ENCODE measurements at regions not wholly inside any gene's neighbourhood (a gene's known extent, or its start where the extent isn't known, plus 50 kb on each side); places are given as distances from the start of the nearest gene placed in this dataset.

DNA sequence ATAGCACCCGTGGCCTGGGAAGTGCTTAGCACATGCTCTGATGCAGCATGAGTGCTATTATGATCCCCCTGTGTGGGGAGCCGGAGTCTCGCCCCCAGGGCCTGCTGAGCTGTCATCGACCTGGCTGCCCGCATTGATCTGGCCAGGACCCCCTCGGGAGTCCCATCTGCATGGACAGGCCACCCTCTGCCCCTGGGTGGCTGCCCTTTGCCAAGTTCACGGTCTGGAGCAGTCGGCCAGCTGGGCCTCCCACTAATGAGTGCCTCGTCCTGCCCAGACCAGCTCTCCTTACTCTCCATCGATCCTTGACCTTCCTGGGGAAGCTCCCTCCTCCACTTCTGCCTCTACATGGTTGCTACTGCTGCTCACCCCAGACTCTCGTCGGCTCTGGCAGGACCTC is 121.8 kb upstream of the RUNX3 start:
- WGBS, result 84% methylated on average over 12 of the region's 12 CpGs
- H3K27me3 ChIP-seq (ENCODE audit: control insufficient read depth in 2 of 2, insufficient read depth in 1 of 2, low read length in 1 of 2), result peaks cover 0 to 14% of the 10 kb centered on the region in 2 donors

DNA sequence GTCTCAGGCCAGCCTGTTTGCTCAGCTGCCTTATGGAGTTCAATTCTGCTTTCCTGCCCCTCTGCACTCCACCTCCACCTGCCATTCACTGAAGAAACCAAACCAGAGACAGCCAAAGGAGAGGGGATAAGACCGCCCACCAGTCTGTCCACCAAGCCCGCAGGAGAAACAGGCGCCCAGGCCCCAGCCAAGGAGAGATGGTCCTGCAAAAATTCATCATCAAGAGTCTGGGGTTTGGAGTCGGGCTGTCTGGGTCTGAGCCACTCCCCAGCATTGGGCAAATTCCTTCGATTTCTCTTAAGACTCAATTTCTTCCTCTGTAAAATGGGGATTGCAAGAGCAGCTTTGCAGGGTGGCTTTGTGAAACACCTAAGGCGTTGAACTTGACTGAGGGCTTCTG is 121.4 kb upstream of the RUNX3 start:
- H3K4me3 ChIP-seq (ENCODE audit: low read length in 2 of 2), result no peak overlapping the region
- peaks cover 2 to 12% of the 10 kb centered on the region in 2 donors for H3K4me1 ChIP-seq (ENCODE audit: control insufficient read depth in 2 of 2, insufficient read depth in 2 of 2, low read length in 2 of 2)
- no peaks in the 10 kb centered on the region for H3K9me3 ChIP-seq (ENCODE audit: control insufficient read depth in 2 of 2, insufficient read depth in 1 of 2, low read length in 1 of 2)
- H3K27ac ChIP-seq (ENCODE audit: low read depth in 1 of 2, low read length in 1 of 2), result no peak overlapping the region
- WGBS, result 96% methylated on average over 6 of the region's 6 CpGs
- no peak for DNase-seq (ENCODE audit: low read depth in 6 of 9, low spot score in 9 of 9)
- no peaks in the 10 kb centered on the region for H3K36me3 ChIP-seq (ENCODE audit: control insufficient read depth in 2 of 2, insufficient read depth in 2 of 2, low read length in 1 of 2)
- peaks cover 0 to 14% of the 10 kb centered on the region in 2 donors for H3K27me3 ChIP-seq (ENCODE audit: control insufficient read depth in 2 of 2, insufficient read depth in 1 of 2, low read length in 1 of 2)

More for the DNA sequence above, 121.8 kb upstream of the RUNX3 start:
- no peak for DNase-seq (ENCODE audit: low read depth in 6 of 9, low spot score in 9 of 9)
- Histone ChIP-seq H3K27ac (ENCODE audit: low read depth in 1 of 2, low read length in 1 of 2) (no peak overlapping the region), H3K4me1 (ENCODE audit: control insufficient read depth in 2 of 2, insufficient read depth in 2 of 2, low read length in 2 of 2) (peaks cover 0 to 8% of the 10 kb centered on the region in 2 donors), H3K4me3 (ENCODE audit: low read length in 2 of 2) (no peak overlapping the region), H3K9me3 (ENCODE audit: control insufficient read depth in 2 of 2, insufficient read depth in 1 of 2, low read length in 1 of 2) (no peaks in the 10 kb centered on the region), H3K36me3 (ENCODE audit: control insufficient read depth in 2 of 2, insufficient read depth in 2 of 2, low read length in 1 of 2) (no peaks in the 10 kb centered on the region)

DNA sequence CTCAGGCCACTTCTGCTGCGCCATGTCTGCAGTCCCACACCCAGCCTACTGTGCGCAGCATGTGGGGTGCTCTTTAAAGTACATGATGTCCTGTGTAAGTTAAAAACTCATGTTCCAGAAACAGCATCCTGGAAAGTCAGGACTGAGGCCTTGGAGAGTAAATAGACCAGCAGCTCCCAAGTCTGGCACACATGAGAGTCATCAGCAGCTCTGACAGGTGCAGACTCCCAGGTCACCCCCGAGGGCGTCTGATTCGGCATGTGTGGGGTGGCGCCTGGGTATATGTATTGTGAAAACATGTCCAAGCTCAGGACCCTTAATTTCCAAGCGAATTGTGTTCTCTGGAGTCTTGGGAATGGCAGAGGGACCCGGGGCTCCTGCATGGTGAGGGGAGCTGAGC is 120.1 kb upstream of the RUNX3 start:
- H3K36me3 ChIP-seq (ENCODE audit: control insufficient read depth in 2 of 2, insufficient read depth in 2 of 2, low read length in 1 of 2), result no peaks in the 10 kb centered on the region
- DNase-seq (ENCODE audit: low read depth in 6 of 9, low spot score in 9 of 9), result no peak
- 96% methylated on average over 8 of the region's 8 CpGs for WGBS
- H3K27me3 ChIP-seq (ENCODE audit: control insufficient read depth in 2 of 2, insufficient read depth in 1 of 2, low read length in 1 of 2), result peaks cover 0 to 14% of the 10 kb centered on the region in 2 donors
- no peak overlapping the region for H3K27ac ChIP-seq (ENCODE audit: low read depth in 1 of 2, low read length in 1 of 2)
- H3K4me3 ChIP-seq (ENCODE audit: low read length in 2 of 2), result no peak overlapping the region
- peaks cover 2 to 17% of the 10 kb centered on the region in 2 donors for H3K4me1 ChIP-seq (ENCODE audit: control insufficient read depth in 2 of 2, insufficient read depth in 2 of 2, low read length in 2 of 2)
- no peaks in the 10 kb centered on the region for H3K9me3 ChIP-seq (ENCODE audit: control insufficient read depth in 2 of 2, insufficient read depth in 1 of 2, low read length in 1 of 2)

DNA sequence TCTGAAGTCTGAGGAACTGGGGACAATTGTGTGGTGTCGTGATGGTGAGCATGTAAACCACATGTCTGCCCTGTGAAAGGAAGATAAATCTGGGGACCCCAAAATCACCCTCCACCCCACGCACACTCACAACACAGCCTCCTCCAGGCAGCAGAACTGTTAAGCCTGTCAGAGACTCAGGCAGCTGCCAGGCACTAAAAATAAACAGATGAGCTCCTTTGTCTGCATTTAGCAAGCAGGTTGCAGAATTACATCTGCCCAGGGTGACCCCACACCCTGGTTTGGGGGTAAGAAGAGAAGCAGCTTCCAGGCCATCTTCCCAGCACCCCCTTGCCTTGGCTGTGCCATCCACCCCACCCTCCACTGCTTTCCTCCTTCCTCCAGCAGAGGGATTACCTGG is 119.1 kb upstream of the RUNX3 start:
- Histone ChIP-seq H3K4me3 (ENCODE audit: low read length in 2 of 2) (no peak overlapping the region), H3K36me3 (ENCODE audit: control insufficient read depth in 2 of 2, insufficient read depth in 2 of 2, low read length in 1 of 2) (no peaks in the 10 kb centered on the region), H3K4me1 (ENCODE audit: control insufficient read depth in 2 of 2, insufficient read depth in 2 of 2, low read length in 2 of 2) (peaks cover 2 to 17% of the 10 kb centered on the region in 2 donors), H3K27me3 (ENCODE audit: control insufficient read depth in 2 of 2, insufficient read depth in 1 of 2, low read length in 1 of 2) (peaks cover 0 to 9% of the 10 kb centered on the region in 2 donors), H3K9me3 (ENCODE audit: control insufficient read depth in 2 of 2, insufficient read depth in 1 of 2, low read length in 1 of 2) (no peaks in the 10 kb centered on the region), H3K27ac (ENCODE audit: low read depth in 1 of 2, low read length in 1 of 2) (no peak overlapping the region)
- WGBS, result 66% methylated on average over 2 of the region's 2 CpGs
- DNase-seq (ENCODE audit: low read depth in 6 of 9, low spot score in 9 of 9), result no peak

DNA sequence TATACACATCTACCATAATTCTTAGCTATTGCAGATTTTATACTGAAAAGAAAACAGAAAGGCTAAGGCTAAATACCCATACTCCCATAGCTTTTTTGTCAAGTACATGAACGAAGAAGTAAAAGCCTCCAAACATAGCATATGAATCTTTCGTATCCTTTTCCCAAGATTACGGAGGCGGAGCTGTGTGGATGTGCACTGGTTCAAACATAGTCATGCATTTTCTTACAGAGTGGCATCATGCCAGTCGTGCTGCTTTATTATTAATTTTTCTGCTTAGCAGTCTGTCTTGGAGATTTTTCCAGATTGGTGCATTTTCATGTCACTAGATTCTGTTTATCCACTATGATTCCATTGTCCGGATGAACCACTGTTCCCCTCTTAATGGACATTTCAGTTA is 118.7 kb upstream of the RUNX3 start:
- WGBS, result 81% methylated on average over 6 of the region's 6 CpGs
- H3K27ac ChIP-seq (ENCODE audit: low read depth in 1 of 2, low read length in 1 of 2), result no peak overlapping the region

DNA sequence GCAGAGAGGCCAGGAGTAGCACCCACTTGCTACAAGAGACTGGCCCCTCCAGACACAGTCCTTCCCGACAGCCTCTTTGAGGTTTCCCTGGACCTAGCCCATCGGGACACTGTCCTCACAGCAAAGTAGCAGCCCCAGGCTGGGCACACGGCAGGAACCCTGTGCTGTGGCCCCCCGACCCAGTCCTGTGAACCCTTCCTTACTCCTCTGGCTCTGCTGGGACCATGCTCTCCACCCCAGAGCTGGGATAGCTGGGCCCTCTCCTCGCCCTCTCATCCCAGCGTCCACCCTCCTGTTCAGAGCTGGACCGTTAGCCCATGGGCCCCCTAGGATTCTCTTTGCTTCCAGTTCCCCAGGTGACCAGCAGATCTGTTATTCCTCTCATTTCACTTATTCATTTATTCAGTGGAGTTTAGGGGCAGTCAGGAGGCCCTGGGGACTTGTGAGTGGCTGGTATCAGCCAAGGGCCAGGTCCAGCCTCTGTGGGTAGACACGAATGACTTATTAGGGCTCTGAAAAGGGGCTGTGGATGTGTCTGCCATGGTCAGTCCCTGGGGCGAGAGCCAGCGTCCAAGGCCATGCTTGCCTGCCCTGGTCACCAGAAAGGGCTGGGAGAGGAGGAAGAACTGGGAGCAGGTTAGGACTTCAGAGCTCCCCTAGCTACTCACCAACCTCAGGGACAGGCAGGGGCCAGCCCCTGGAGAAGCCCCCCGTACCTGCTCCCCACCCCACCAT is 117.6 kb upstream of the RUNX3 start:
- no peaks in the 10 kb centered on the region for H3K36me3 ChIP-seq (ENCODE audit: control insufficient read depth in 2 of 2, insufficient read depth in 2 of 2, low read length in 1 of 2)
- H3K27me3 ChIP-seq (ENCODE audit: control insufficient read depth in 2 of 2, insufficient read depth in 1 of 2, low read length in 1 of 2), result no peaks in the 10 kb centered on the region
- H3K4me1 ChIP-seq (ENCODE audit: control insufficient read depth in 2 of 2, insufficient read depth in 2 of 2, low read length in 2 of 2), result peaks cover 2 to 19% of the 10 kb centered on the region in 2 donors
- H3K27ac ChIP-seq (ENCODE audit: low read depth in 1 of 2, low read length in 1 of 2), result no peak overlapping the region
- WGBS, result 98% methylated on average over 11 of the region's 11 CpGs
- H3K9me3 ChIP-seq (ENCODE audit: control insufficient read depth in 2 of 2, insufficient read depth in 1 of 2, low read length in 1 of 2), result peaks cover 1 to 9% of the 10 kb centered on the region in 2 donors
- H3K4me3 ChIP-seq (ENCODE audit: low read length in 2 of 2), result no peak overlapping the region
- no peak for DNase-seq (ENCODE audit: low read depth in 6 of 9, low spot score in 9 of 9)

More for the DNA sequence above, 118.7 kb upstream of the RUNX3 start:
- DNase-seq (ENCODE audit: low read depth in 6 of 9, low spot score in 9 of 9), result no peak
- Histone ChIP-seq H3K4me3 (ENCODE audit: low read length in 2 of 2) (no peak overlapping the region), H3K36me3 (ENCODE audit: control insufficient read depth in 2 of 2, insufficient read depth in 2 of 2, low read length in 1 of 2) (no peaks in the 10 kb centered on the region), H3K4me1 (ENCODE audit: control insufficient read depth in 2 of 2, insufficient read depth in 2 of 2, low read length in 2 of 2) (peaks cover 2 to 17% of the 10 kb centered on the region in 2 donors), H3K9me3 (ENCODE audit: control insufficient read depth in 2 of 2, insufficient read depth in 1 of 2, low read length in 1 of 2) (peaks cover 0 to under 1% of the 10 kb centered on the region in 2 donors), H3K27me3 (ENCODE audit: control insufficient read depth in 2 of 2, insufficient read depth in 1 of 2, low read length in 1 of 2) (peaks cover 0 to 6% of the 10 kb centered on the region in 2 donors)

DNA sequence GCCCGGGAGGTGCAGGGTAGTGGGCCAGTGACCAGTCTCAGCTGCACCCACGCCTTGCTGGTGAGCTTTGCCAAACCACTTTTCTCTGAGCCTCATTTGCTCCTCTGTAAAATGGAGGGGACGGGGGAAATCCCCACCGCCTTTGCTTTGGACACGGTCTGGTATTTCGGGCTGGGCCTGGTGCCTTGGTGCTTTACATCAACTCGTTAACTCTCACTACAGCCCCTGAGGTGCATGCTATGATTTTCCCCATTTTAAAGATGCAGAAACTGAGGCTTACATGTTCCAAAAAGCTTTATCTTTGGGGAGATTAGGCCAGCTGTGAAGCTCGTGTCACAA is 116.1 kb upstream of the RUNX3 start:
- Histone ChIP-seq H3K4me1 (ENCODE audit: control insufficient read depth in 2 of 2, insufficient read depth in 2 of 2, low read length in 2 of 2) (peaks cover 5 to 33% of the 10 kb centered on the region in 2 donors), H3K27me3 (ENCODE audit: control insufficient read depth in 2 of 2, insufficient read depth in 1 of 2, low read length in 1 of 2) (no peaks in the 10 kb centered on the region), H3K9me3 (ENCODE audit: control insufficient read depth in 2 of 2, insufficient read depth in 1 of 2, low read length in 1 of 2) (peaks cover 1 to 9% of the 10 kb centered on the region in 2 donors), H3K36me3 (ENCODE audit: control insufficient read depth in 2 of 2, insufficient read depth in 2 of 2, low read length in 1 of 2) (no peaks in the 10 kb centered on the region), H3K27ac (ENCODE audit: low read depth in 1 of 2, low read length in 1 of 2) (no peak overlapping the region), H3K4me3 (ENCODE audit: low read length in 2 of 2) (no peak overlapping the region)
- WGBS, result 69% methylated on average over 8 of the region's 8 CpGs
- DNase-seq (ENCODE audit: low read depth in 6 of 9, low spot score in 9 of 9), result no peak

DNA sequence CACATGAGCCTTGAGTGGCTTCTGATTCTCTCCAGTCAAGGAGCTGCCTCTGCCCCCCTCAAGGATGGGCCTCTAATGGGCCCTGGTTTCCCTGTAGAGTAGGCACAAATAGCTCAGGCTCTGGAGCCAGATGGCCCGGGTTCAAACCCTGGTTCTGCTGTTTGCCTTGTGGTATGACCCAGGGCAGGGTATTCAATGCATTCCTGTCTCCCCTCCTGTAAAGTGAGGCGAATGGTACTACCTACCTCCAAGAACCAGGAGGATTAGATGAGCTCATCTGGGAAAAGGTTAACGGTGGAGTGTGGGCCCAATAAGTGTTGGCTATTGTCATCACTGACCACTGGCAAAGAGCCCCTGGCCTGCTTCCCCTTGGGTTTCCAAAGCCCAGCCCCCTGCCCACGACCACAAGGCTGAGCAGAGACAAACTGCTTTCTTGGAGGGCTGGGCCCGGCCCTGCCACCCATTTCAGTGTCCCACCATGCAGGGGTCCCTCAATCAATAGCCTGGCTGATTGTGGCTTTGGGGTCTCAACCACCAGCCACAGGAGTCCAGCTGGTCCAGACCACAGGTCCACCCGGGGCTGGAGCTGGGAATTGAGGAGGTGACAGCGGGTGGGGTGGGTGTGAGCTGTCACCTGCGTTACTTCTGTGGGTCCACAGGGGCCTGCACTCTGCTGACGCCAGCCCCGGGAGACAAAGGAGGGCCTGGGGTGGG is 115.6 kb upstream of the RUNX3 start:
- peaks cover 1 to 9% of the 10 kb centered on the region in 2 donors for H3K9me3 ChIP-seq (ENCODE audit: control insufficient read depth in 2 of 2, insufficient read depth in 1 of 2, low read length in 1 of 2)
- H3K4me1 ChIP-seq (ENCODE audit: control insufficient read depth in 2 of 2, insufficient read depth in 2 of 2, low read length in 2 of 2), result peaks cover 5 to 39% of the 10 kb centered on the region in 2 donors
- 91% methylated on average over 10 of the region's 10 CpGs for WGBS
- H3K4me3 ChIP-seq (ENCODE audit: low read length in 2 of 2), result no peak overlapping the region
- H3K27ac ChIP-seq (ENCODE audit: low read depth in 1 of 2, low read length in 1 of 2), result no peak overlapping the region
- no peaks in the 10 kb centered on the region for H3K36me3 ChIP-seq (ENCODE audit: control insufficient read depth in 2 of 2, insufficient read depth in 2 of 2, low read length in 1 of 2)
- no peak for DNase-seq (ENCODE audit: low read depth in 6 of 9, low spot score in 9 of 9)
- no peaks in the 10 kb centered on the region for H3K27me3 ChIP-seq (ENCODE audit: control insufficient read depth in 2 of 2, insufficient read depth in 1 of 2, low read length in 1 of 2)

DNA sequence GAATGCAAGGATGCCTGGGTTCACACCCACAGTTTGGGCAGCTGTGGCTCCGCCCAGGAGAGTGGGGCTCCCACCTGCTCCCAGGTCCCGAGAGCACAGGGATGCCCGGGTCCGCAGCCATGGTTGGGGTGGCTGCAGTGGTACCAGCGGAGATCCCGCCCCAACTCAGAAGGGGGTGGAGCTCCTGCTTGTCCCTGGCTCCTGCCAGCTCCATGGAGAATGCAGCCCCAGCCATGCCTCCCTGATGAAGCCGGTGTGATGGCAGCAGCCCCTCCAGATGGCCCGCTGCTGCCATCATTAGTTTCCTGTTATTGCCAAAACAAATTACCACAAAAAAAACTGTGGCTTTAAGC is 113.1 kb upstream of the RUNX3 start:
- 73% methylated on average over 8 of the region's 8 CpGs for WGBS
- H3K9me3 ChIP-seq (ENCODE audit: control insufficient read depth in 2 of 2, insufficient read depth in 1 of 2, low read length in 1 of 2), result peaks cover 1 to 9% of the 10 kb centered on the region in 2 donors

More for the DNA sequence above, 113.1 kb upstream of the RUNX3 start:
- H3K27me3 ChIP-seq (ENCODE audit: control insufficient read depth in 2 of 2, insufficient read depth in 1 of 2, low read length in 1 of 2), result no peaks in the 10 kb centered on the region
- no peak for DNase-seq (ENCODE audit: low read depth in 6 of 9, low spot score in 9 of 9)
- no peaks in the 10 kb centered on the region for H3K36me3 ChIP-seq (ENCODE audit: control insufficient read depth in 2 of 2, insufficient read depth in 2 of 2, low read length in 1 of 2)
- H3K27ac ChIP-seq (ENCODE audit: low read depth in 1 of 2, low read length in 1 of 2), result no peak overlapping the region
- peaks cover 5 to 41% of the 10 kb centered on the region in 2 donors for H3K4me1 ChIP-seq (ENCODE audit: control insufficient read depth in 2 of 2, insufficient read depth in 2 of 2, low read length in 2 of 2)
- no peak overlapping the region for H3K4me3 ChIP-seq (ENCODE audit: low read length in 2 of 2)
